GM23338 (cell line): ENCODE measurements at regions not wholly inside any gene's neighbourhood (a gene's known extent, or its start where the extent isn't known, plus 50 kb on each side); places are given as distances from the start of the nearest gene placed in this dataset.

Source experiments
- CREB1 ChIP-seq: fragments of 250-450 bp; sonication (Bioruptor Pico); IDR thresholded peaks from 2 replicates; pipeline ENCODE4 v1.5.0; 2020; ENCODE audit warnings: low read depth, mild to moderate bottlenecking, moderate library complexity
- ETS1 ChIP-seq: IDR thresholded peaks from 2 replicates; pipeline ENCODE4 v1.6.1; 2016; ENCODE audit warnings: antibody characterized with exemption
- EZH2 ChIP-seq: fragments of 200-600 bp; sonication (generic); IDR thresholded peaks from one replicate; pipeline ENCODE4 v1.8.0; 2017; ENCODE audit warnings: antibody characterized with exemption, mild to moderate bottlenecking, low read depth; ENCODE audit not compliant: unreplicated experiment
- JUNB ChIP-seq: IDR thresholded peaks from one replicate; pipeline ENCODE4 v1.6.1; 2016; ENCODE audit warnings: antibody characterized with exemption; ENCODE audit not compliant: unreplicated experiment
- NANOG ChIP-seq: IDR thresholded peaks from 2 replicates; pipeline ENCODE4 v1.6.1; 2016; ENCODE audit warnings: antibody characterized with exemption, borderline replicate concordance
- POLR2AphosphoS5 ChIP-seq: IDR thresholded peaks from 2 replicates; pipeline ENCODE4 v1.6.1; 2016; ENCODE audit warnings: antibody characterized with exemption, low read depth
- STAT1 ChIP-seq: IDR thresholded peaks from one replicate; pipeline ENCODE4 v1.6.1; 2016; ENCODE audit warnings: antibody characterized with exemption; ENCODE audit not compliant: unreplicated experiment
- ZNF114 ChIP-seq: fragments of 250-450 bp; sonication (Bioruptor Pico); IDR thresholded peaks from 2 replicates; pipeline ENCODE4 v1.5.0; 2020; ENCODE audit warnings: mild to moderate bottlenecking, moderate library complexity
- ZNF331 ChIP-seq: fragments of 250-450 bp; sonication (Bioruptor Pico); IDR thresholded peaks from 2 replicates; pipeline ENCODE4 v1.5.0; 2020; ENCODE audit warnings: low read depth, mild to moderate bottlenecking, moderate library complexity
- TF ChIP-seq, protein P1 (sequence below): fragments of 250-450 bp; sonication (Bioruptor Pico); IDR thresholded peaks from 2 replicates; pipeline ENCODE4 v1.5.0; 2020; ENCODE audit warnings: mild to moderate bottlenecking, moderate library complexity
- TF ChIP-seq, protein P2 (sequence below): IDR thresholded peaks from one replicate; pipeline ENCODE4 v1.6.1; 2018; ENCODE audit warnings: antibody characterized with exemption; ENCODE audit not compliant: unreplicated experiment

GRCh38 chr19:27861411-27861975 is 1351.5 kb downstream of the UQCRFS1 start (continued):
- TF ChIP-seq, protein P1, sequence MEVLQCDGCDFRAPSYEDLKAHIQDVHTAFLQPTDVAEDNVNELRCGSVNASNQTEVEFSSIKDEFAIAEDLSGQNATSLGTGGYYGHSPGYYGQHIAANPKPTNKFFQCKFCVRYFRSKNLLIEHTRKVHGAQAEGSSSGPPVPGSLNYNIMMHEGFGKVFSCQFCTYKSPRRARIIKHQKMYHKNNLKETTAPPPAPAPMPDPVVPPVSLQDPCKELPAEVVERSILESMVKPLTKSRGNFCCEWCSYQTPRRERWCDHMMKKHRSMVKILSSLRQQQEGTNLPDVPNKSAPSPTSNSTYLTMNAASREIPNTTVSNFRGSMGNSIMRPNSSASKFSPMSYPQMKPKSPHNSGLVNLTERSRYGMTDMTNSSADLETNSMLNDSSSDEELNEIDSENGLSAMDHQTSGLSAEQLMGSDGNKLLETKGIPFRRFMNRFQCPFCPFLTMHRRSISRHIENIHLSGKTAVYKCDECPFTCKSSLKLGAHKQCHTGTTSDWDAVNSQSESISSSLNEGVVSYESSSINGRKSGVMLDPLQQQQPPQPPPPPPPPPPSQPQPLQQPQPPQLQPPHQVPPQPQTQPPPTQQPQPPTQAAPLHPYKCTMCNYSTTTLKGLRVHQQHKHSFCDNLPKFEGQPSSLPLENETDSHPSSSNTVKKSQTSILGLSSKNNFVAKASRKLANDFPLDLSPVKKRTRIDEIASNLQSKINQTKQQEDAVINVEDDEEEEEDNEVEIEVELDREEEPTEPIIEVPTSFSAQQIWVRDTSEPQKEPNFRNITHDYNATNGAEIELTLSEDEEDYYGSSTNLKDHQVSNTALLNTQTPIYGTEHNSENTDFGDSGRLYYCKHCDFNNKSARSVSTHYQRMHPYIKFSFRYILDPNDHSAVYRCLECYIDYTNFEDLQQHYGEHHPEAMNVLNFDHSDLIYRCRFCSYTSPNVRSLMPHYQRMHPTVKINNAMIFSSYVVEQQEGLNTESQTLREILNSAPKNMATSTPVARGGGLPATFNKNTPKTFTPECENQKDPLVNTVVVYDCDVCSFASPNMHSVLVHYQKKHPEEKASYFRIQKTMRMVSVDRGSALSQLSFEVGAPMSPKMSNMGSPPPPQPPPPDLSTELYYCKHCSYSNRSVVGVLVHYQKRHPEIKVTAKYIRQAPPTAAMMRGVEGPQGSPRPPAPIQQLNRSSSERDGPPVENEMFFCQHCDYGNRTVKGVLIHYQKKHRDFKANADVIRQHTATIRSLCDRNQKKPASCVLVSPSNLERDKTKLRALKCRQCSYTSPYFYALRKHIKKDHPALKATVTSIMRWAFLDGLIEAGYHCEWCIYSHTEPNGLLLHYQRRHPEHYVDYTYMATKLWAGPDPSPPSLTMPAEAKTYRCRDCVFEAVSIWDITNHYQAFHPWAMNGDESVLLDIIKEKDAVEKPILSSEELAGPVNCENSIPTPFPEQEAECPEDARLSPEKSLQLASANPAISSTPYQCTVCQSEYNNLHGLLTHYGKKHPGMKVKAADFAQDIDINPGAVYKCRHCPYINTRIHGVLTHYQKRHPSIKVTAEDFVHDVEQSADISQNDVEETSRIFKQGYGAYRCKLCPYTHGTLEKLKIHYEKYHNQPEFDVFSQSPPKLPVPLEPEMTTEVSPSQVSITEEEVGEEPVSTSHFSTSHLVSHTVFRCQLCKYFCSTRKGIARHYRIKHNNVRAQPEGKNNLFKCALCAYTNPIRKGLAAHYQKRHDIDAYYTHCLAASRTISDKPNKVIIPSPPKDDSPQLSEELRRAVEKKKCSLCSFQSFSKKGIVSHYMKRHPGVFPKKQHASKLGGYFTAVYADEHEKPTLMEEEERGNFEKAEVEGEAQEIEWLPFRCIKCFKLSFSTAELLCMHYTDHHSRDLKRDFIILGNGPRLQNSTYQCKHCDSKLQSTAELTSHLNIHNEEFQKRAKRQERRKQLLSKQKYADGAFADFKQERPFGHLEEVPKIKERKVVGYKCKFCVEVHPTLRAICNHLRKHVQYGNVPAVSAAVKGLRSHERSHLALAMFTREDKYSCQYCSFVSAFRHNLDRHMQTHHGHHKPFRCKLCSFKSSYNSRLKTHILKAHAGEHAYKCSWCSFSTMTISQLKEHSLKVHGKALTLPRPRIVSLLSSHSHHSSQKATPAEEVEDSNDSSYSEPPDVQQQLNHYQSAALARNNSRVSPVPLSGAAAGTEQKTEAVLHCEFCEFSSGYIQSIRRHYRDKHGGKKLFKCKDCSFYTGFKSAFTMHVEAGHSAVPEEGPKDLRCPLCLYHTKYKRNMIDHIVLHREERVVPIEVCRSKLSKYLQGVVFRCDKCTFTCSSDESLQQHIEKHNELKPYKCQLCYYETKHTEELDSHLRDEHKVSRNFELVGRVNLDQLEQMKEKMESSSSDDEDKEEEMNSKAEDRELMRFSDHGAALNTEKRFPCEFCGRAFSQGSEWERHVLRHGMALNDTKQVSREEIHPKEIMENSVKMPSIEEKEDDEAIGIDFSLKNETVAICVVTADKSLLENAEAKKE (CRISPR knock-in tag): no peak
- TF ChIP-seq POLR2AphosphoS5: no peak
- TF ChIP-seq ZNF331 (CRISPR knock-in tag): no peak
- no peak for TF ChIP-seq CREB1
- TF ChIP-seq ETS1: no peak
- TF ChIP-seq NANOG: no peak
- TF ChIP-seq ZNF114 (CRISPR knock-in tag): no peak
- TF ChIP-seq EZH2: no peak
- TF ChIP-seq, protein P2, sequence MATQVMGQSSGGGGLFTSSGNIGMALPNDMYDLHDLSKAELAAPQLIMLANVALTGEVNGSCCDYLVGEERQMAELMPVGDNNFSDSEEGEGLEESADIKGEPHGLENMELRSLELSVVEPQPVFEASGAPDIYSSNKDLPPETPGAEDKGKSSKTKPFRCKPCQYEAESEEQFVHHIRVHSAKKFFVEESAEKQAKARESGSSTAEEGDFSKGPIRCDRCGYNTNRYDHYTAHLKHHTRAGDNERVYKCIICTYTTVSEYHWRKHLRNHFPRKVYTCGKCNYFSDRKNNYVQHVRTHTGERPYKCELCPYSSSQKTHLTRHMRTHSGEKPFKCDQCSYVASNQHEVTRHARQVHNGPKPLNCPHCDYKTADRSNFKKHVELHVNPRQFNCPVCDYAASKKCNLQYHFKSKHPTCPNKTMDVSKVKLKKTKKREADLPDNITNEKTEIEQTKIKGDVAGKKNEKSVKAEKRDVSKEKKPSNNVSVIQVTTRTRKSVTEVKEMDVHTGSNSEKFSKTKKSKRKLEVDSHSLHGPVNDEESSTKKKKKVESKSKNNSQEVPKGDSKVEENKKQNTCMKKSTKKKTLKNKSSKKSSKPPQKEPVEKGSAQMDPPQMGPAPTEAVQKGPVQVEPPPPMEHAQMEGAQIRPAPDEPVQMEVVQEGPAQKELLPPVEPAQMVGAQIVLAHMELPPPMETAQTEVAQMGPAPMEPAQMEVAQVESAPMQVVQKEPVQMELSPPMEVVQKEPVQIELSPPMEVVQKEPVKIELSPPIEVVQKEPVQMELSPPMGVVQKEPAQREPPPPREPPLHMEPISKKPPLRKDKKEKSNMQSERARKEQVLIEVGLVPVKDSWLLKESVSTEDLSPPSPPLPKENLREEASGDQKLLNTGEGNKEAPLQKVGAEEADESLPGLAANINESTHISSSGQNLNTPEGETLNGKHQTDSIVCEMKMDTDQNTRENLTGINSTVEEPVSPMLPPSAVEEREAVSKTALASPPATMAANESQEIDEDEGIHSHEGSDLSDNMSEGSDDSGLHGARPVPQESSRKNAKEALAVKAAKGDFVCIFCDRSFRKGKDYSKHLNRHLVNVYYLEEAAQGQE: no peak
- no peak for TF ChIP-seq STAT1
- TF ChIP-seq JUNB: no peak
